ENCODE measurements at regions not wholly inside any gene's neighbourhood (a gene's known extent, or its start where the extent isn't known, plus 50 kb on each side); places are given as distances from the start of the nearest gene placed in this dataset.
"Not testable (repeated sequence)": the region's sequence is repeated elsewhere in the genome, so short reads cannot be mapped to it uniquely, and the experiment has no call there.

GRCh38 chr4:187656959-187657358, 338.6 kb upstream of the ZFP42 start:
- Histone ChIP-seq H3K4me1 (ENCODE audit: insufficient read depth, low read length) (no peaks in the 10 kb centered on the region), H3K4me3 (ENCODE audit: low read length) (no peak overlapping the region), H3K36me3 (ENCODE audit: insufficient read depth, low read length) (no peaks in the 10 kb centered on the region), H3K27ac (ENCODE audit: low read depth, low read length) (no peak overlapping the region), H3K9ac (ENCODE audit: low read depth, low read length) (no peak overlapping the region), H3K9me3 (ENCODE audit: insufficient read depth, low read depth, low read length) (peaks cover 6% of the 10 kb centered on the region; the same call in 1 of the 2 replicates), H3K27me3 (ENCODE audit: insufficient read depth, low read length) (no peaks in the 10 kb centered on the region)

- Histone ChIP-seq H3K27me3 (ENCODE audit: insufficient read depth, low read length) (no peaks in the 10 kb centered on the region), H3K36me3 (ENCODE audit: insufficient read depth, low read length) (no peaks in the 10 kb centered on the region), H3K4me1 (ENCODE audit: insufficient read depth, low read length) (no peaks in the 10 kb centered on the region), H3K9ac (ENCODE audit: low read depth, low read length) (no peak overlapping the region), H3K27ac (ENCODE audit: low read depth, low read length) (no peak overlapping the region), H3K9me3 (ENCODE audit: insufficient read depth, low read depth, low read length) (no peaks in the 10 kb centered on the region), H3K4me3 (ENCODE audit: low read length) (no peak overlapping the region)
- 91% methylated on average over 4 of the region's 4 CpGs for WGBS
These were observed 332.5 kb upstream of the ZFP42 start for GRCh38 chr4:187663076-187663475.

GRCh38 chr4:187664011-187664410, 331.6 kb upstream of the ZFP42 start:
- H3K9ac ChIP-seq (ENCODE audit: low read depth, low read length) = no peak overlapping the region
- no peak overlapping the region for H3K4me3 ChIP-seq (ENCODE audit: low read length)
- WGBS = 90% methylated on average over 4 of the region's 5 CpGs
- H3K9me3 ChIP-seq (ENCODE audit: insufficient read depth, low read depth, low read length) = no peaks in the 10 kb centered on the region
- H3K4me1 ChIP-seq (ENCODE audit: insufficient read depth, low read length) = no peaks in the 10 kb centered on the region
- H3K36me3 ChIP-seq (ENCODE audit: insufficient read depth, low read length) = no peaks in the 10 kb centered on the region
- no peaks in the 10 kb centered on the region for H3K27me3 ChIP-seq (ENCODE audit: insufficient read depth, low read length)
- no peak overlapping the region for H3K27ac ChIP-seq (ENCODE audit: low read depth, low read length)

GRCh38 chr4:187665086-187665485, 330.5 kb upstream of the ZFP42 start:
- no peaks in the 10 kb centered on the region for H3K9me3 ChIP-seq (ENCODE audit: insufficient read depth, low read depth, low read length)

GRCh38 chr4:187666034-187666433, 329.5 kb upstream of the ZFP42 start:
- no peak overlapping the region for H3K27ac ChIP-seq (ENCODE audit: low read depth, low read length)
- no peak overlapping the region for H3K4me3 ChIP-seq (ENCODE audit: low read length)
- H3K36me3 ChIP-seq (ENCODE audit: insufficient read depth, low read length) = no peaks in the 10 kb centered on the region
- H3K9me3 ChIP-seq (ENCODE audit: insufficient read depth, low read depth, low read length) = no peaks in the 10 kb centered on the region
- H3K27me3 ChIP-seq (ENCODE audit: insufficient read depth, low read length) = no peaks in the 10 kb centered on the region
- H3K4me1 ChIP-seq (ENCODE audit: insufficient read depth, low read length) = no peaks in the 10 kb centered on the region
- no peak overlapping the region for H3K9ac ChIP-seq (ENCODE audit: low read depth, low read length)
- 87% methylated on average over 4 of the region's 4 CpGs for WGBS

More at GRCh38 chr4:187665086-187665485, 330.5 kb upstream of the ZFP42 start:
- Histone ChIP-seq H3K27ac (ENCODE audit: low read depth, low read length) (no peak overlapping the region), H3K9ac (ENCODE audit: low read depth, low read length) (no peak overlapping the region), H3K36me3 (ENCODE audit: insufficient read depth, low read length) (no peaks in the 10 kb centered on the region), H3K4me3 (ENCODE audit: low read length) (no peak overlapping the region), H3K4me1 (ENCODE audit: insufficient read depth, low read length) (no peaks in the 10 kb centered on the region), H3K27me3 (ENCODE audit: insufficient read depth, low read length) (no peaks in the 10 kb centered on the region)
- 100% methylated on average over 1 of the region's 1 CpG for WGBS

GRCh38 chr4:187666697-187667494, 328.7 kb upstream of the ZFP42 start:
- Histone ChIP-seq H3K9me3 (ENCODE audit: insufficient read depth, low read depth, low read length) (no peaks in the 10 kb centered on the region), H3K27ac (ENCODE audit: low read depth, low read length) (no peak overlapping the region), H3K4me3 (ENCODE audit: low read length) (no peak overlapping the region), H3K27me3 (ENCODE audit: insufficient read depth, low read length) (no peaks in the 10 kb centered on the region), H3K36me3 (ENCODE audit: insufficient read depth, low read length) (no peaks in the 10 kb centered on the region), H3K9ac (ENCODE audit: low read depth, low read length) (no peak overlapping the region), H3K4me1 (ENCODE audit: insufficient read depth, low read length) (no peaks in the 10 kb centered on the region)
- 94% methylated on average over 9 of the region's 9 CpGs for WGBS

GRCh38 chr4:187668526-187669082, 327.0 kb upstream of the ZFP42 start:
- Histone ChIP-seq H3K27ac (ENCODE audit: low read depth, low read length) (no peak overlapping the region), H3K9ac (ENCODE audit: low read depth, low read length) (no peak overlapping the region), H3K4me1 (ENCODE audit: insufficient read depth, low read length) (no peaks in the 10 kb centered on the region), H3K36me3 (ENCODE audit: insufficient read depth, low read length) (no peaks in the 10 kb centered on the region), H3K4me3 (ENCODE audit: low read length) (no peak overlapping the region), H3K27me3 (ENCODE audit: insufficient read depth, low read length) (no peaks in the 10 kb centered on the region), H3K9me3 (ENCODE audit: insufficient read depth, low read depth, low read length) (no peaks in the 10 kb centered on the region)
- 94% methylated on average over 3 of the region's 4 CpGs for WGBS

- not testable (repeated sequence) for H3K4me3 ChIP-seq (ENCODE audit: low read length); H3K27ac ChIP-seq (ENCODE audit: low read depth, low read length); H3K9me3 ChIP-seq (ENCODE audit: insufficient read depth, low read depth, low read length); H3K36me3 ChIP-seq (ENCODE audit: insufficient read depth, low read length); H3K27me3 ChIP-seq (ENCODE audit: insufficient read depth, low read length); H3K4me1 ChIP-seq (ENCODE audit: insufficient read depth, low read length); H3K9ac ChIP-seq (ENCODE audit: low read depth, low read length)
- 95% methylated on average over 11 of the region's 13 CpGs for WGBS
These were observed 324.1 kb upstream of the ZFP42 start for GRCh38 chr4:187671521-187671920.

- WGBS = 99% methylated on average over 5 of the region's 12 CpGs
- H3K9me3 ChIP-seq (ENCODE audit: insufficient read depth, low read depth, low read length) = not testable (repeated sequence)
These were observed 323.6 kb upstream of the ZFP42 start for GRCh38 chr4:187671958-187672357.

GRCh38 chr4:187672526-187672925, 323.0 kb upstream of the ZFP42 start:
- not testable (repeated sequence) for H3K36me3 ChIP-seq (ENCODE audit: insufficient read depth, low read length); H3K27ac ChIP-seq (ENCODE audit: low read depth, low read length); H3K9ac ChIP-seq (ENCODE audit: low read depth, low read length); H3K4me1 ChIP-seq (ENCODE audit: insufficient read depth, low read length); H3K4me3 ChIP-seq (ENCODE audit: low read length); H3K9me3 ChIP-seq (ENCODE audit: insufficient read depth, low read depth, low read length); H3K27me3 ChIP-seq (ENCODE audit: insufficient read depth, low read length)
- WGBS = 96% methylated on average over 9 of the region's 12 CpGs

More at GRCh38 chr4:187671958-187672357, 323.6 kb upstream of the ZFP42 start:
- not testable (repeated sequence) for H3K27ac ChIP-seq (ENCODE audit: low read depth, low read length); H3K36me3 ChIP-seq (ENCODE audit: insufficient read depth, low read length); H3K27me3 ChIP-seq (ENCODE audit: insufficient read depth, low read length); H3K4me1 ChIP-seq (ENCODE audit: insufficient read depth, low read length); H3K9ac ChIP-seq (ENCODE audit: low read depth, low read length); H3K4me3 ChIP-seq (ENCODE audit: low read length)

- no peaks in the 10 kb centered on the region for H3K36me3 ChIP-seq (ENCODE audit: insufficient read depth, low read length)
- no peak overlapping the region for H3K4me3 ChIP-seq (ENCODE audit: low read length)
- H3K27me3 ChIP-seq (ENCODE audit: insufficient read depth, low read length) = no peaks in the 10 kb centered on the region
- no peak overlapping the region for H3K9ac ChIP-seq (ENCODE audit: low read depth, low read length)
- H3K9me3 ChIP-seq (ENCODE audit: insufficient read depth, low read depth, low read length) = no peaks in the 10 kb centered on the region
- 100% methylated on average over 1 of the region's 2 CpGs for WGBS
- no peaks in the 10 kb centered on the region for H3K4me1 ChIP-seq (ENCODE audit: insufficient read depth, low read length)
- H3K27ac ChIP-seq (ENCODE audit: low read depth, low read length) = no peak overlapping the region
These were observed 316.1 kb upstream of the ZFP42 start for GRCh38 chr4:187679450-187679849.

Data from HUES64 (cell line).